ENCODE measurements at regions not wholly inside any gene's neighbourhood (a gene's known extent, or its start where the extent isn't known, plus 50 kb on each side); places are given as distances from the start of the nearest gene placed in this dataset.
"Not testable (repeated sequence)": the region's sequence is repeated elsewhere in the genome, so short reads cannot be mapped to it uniquely, and the experiment has no call there.

DNA sequence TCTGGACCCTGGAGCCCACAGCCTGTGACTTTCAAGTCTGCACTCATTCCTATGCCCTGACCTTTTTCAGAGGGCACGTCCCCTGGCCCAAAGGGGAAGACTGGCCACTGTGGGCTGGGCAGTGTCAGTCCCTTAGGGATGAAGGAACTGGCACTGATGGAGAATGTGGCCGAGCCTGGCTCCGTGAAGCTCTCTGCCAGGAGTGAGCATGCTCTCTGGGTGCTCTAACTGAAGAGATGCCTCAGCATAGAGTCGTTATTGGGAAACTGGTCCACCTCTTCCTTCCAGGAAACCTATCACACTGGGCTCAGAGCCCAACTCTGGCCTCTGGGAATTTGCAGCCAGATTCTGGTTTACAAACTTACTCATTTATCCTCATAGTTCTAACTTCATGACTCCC lies 87.3 kb upstream of the OSBPL11 start:
- TF ChIP-seq, protein P1, sequence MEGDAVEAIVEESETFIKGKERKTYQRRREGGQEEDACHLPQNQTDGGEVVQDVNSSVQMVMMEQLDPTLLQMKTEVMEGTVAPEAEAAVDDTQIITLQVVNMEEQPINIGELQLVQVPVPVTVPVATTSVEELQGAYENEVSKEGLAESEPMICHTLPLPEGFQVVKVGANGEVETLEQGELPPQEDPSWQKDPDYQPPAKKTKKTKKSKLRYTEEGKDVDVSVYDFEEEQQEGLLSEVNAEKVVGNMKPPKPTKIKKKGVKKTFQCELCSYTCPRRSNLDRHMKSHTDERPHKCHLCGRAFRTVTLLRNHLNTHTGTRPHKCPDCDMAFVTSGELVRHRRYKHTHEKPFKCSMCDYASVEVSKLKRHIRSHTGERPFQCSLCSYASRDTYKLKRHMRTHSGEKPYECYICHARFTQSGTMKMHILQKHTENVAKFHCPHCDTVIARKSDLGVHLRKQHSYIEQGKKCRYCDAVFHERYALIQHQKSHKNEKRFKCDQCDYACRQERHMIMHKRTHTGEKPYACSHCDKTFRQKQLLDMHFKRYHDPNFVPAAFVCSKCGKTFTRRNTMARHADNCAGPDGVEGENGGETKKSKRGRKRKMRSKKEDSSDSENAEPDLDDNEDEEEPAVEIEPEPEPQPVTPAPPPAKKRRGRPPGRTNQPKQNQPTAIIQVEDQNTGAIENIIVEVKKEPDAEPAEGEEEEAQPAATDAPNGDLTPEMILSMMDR (IDR thresholded peaks at IDR 0.05), result not testable (repeated sequence)
- not testable (repeated sequence) for TF ChIP-seq POLR2A (IDR thresholded peaks at IDR 0.05)

All from lower leg skin (tissue), 3 donors.